C4-2B (cell line): ENCODE measurements at regions not wholly inside any gene's neighbourhood (a gene's known extent, or its start where the extent isn't known, plus 50 kb on each side); places are given as distances from the start of the nearest gene placed in this dataset.

Experiments
- ZFX ChIP-seq: fragments of 450-650 bp; IDR thresholded peaks from 2 replicates; pipeline ENCODE4 v1.6.1; 2017
- TF ChIP-seq, protein P1 (sequence below): fragments of 450-650 bp; conservative IDR thresholded peaks from 2 replicates; pipeline ENCODE4 v1.5.1; 2017; ENCODE audit warnings: mild to moderate bottlenecking

- TF ChIP-seq, protein P1, sequence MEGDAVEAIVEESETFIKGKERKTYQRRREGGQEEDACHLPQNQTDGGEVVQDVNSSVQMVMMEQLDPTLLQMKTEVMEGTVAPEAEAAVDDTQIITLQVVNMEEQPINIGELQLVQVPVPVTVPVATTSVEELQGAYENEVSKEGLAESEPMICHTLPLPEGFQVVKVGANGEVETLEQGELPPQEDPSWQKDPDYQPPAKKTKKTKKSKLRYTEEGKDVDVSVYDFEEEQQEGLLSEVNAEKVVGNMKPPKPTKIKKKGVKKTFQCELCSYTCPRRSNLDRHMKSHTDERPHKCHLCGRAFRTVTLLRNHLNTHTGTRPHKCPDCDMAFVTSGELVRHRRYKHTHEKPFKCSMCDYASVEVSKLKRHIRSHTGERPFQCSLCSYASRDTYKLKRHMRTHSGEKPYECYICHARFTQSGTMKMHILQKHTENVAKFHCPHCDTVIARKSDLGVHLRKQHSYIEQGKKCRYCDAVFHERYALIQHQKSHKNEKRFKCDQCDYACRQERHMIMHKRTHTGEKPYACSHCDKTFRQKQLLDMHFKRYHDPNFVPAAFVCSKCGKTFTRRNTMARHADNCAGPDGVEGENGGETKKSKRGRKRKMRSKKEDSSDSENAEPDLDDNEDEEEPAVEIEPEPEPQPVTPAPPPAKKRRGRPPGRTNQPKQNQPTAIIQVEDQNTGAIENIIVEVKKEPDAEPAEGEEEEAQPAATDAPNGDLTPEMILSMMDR = no peak
- no peak for TF ChIP-seq ZFX
Measured at GRCh38 chr4:9592010-9592409, 147.8 kb downstream of the DEFB131A start.
